ENCODE measurements at regions not wholly inside any gene's neighbourhood (a gene's known extent, or its start where the extent isn't known, plus 50 kb on each side); places are given as distances from the start of the nearest gene placed in this dataset.

- TF ChIP-seq POLR2A (IDR thresholded peaks at IDR 0.05; ENCODE audit: borderline replicate concordance, extremely low read depth, insufficient read depth, insufficient read length) = no peak
- TF ChIP-seq, protein P1, sequence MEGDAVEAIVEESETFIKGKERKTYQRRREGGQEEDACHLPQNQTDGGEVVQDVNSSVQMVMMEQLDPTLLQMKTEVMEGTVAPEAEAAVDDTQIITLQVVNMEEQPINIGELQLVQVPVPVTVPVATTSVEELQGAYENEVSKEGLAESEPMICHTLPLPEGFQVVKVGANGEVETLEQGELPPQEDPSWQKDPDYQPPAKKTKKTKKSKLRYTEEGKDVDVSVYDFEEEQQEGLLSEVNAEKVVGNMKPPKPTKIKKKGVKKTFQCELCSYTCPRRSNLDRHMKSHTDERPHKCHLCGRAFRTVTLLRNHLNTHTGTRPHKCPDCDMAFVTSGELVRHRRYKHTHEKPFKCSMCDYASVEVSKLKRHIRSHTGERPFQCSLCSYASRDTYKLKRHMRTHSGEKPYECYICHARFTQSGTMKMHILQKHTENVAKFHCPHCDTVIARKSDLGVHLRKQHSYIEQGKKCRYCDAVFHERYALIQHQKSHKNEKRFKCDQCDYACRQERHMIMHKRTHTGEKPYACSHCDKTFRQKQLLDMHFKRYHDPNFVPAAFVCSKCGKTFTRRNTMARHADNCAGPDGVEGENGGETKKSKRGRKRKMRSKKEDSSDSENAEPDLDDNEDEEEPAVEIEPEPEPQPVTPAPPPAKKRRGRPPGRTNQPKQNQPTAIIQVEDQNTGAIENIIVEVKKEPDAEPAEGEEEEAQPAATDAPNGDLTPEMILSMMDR (IDR thresholded peaks at IDR 0.05 in 2 of 3, conservative IDR thresholded peaks at IDR 0.05 in 1 of 3; ENCODE audit: borderline replicate concordance in 1 of 3, insufficient read depth in 1 of 3, low read depth in 2 of 3, low read length in 2 of 3) = no peak
- no peak for TF ChIP-seq EZH2 (IDR thresholded peaks at IDR 0.05)
- TF ChIP-seq ATF3 (IDR thresholded peaks at IDR 0.05) = no peak
- TF ChIP-seq, protein P2, sequence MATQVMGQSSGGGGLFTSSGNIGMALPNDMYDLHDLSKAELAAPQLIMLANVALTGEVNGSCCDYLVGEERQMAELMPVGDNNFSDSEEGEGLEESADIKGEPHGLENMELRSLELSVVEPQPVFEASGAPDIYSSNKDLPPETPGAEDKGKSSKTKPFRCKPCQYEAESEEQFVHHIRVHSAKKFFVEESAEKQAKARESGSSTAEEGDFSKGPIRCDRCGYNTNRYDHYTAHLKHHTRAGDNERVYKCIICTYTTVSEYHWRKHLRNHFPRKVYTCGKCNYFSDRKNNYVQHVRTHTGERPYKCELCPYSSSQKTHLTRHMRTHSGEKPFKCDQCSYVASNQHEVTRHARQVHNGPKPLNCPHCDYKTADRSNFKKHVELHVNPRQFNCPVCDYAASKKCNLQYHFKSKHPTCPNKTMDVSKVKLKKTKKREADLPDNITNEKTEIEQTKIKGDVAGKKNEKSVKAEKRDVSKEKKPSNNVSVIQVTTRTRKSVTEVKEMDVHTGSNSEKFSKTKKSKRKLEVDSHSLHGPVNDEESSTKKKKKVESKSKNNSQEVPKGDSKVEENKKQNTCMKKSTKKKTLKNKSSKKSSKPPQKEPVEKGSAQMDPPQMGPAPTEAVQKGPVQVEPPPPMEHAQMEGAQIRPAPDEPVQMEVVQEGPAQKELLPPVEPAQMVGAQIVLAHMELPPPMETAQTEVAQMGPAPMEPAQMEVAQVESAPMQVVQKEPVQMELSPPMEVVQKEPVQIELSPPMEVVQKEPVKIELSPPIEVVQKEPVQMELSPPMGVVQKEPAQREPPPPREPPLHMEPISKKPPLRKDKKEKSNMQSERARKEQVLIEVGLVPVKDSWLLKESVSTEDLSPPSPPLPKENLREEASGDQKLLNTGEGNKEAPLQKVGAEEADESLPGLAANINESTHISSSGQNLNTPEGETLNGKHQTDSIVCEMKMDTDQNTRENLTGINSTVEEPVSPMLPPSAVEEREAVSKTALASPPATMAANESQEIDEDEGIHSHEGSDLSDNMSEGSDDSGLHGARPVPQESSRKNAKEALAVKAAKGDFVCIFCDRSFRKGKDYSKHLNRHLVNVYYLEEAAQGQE (IDR thresholded peaks at IDR 0.05; ENCODE audit: low read depth) = no peak
- no peak for TF ChIP-seq SP1 (IDR thresholded peaks at IDR 0.05; ENCODE audit: low read depth)
- no peak for TF ChIP-seq CBX3 (IDR thresholded peaks at IDR 0.05; ENCODE audit: low read depth)
- no peak for TF ChIP-seq ZFX (IDR thresholded peaks at IDR 0.05)
These were observed 49.6 kb upstream of the PSD2 start for GRCh38 chr5:139745800-139746690.
